Endothelial cell (in vitro differentiated cells): ENCODE measurements at regions not wholly inside any gene's neighbourhood (a gene's known extent, or its start where the extent isn't known, plus 50 kb on each side); places are given as distances from the start of the nearest gene placed in this dataset.

Source experiments
- DNase-seq: peaks from one replicate; pipeline ENCODE4 v3.0.0; 2021; ENCODE audit warnings: low spot score
- H3K27ac Mint-ChIP-seq: one replicate; pipeline ENCODE4 v1.8.0; 2021; ENCODE audit warnings: mixed read lengths, inconsistent platforms; ENCODE audit not compliant: unreplicated experiment
- H3K27me3 Mint-ChIP-seq: one replicate; pipeline ENCODE4 v1.8.0; 2021; ENCODE audit warnings: mild to moderate bottlenecking, moderate library complexity, mixed read lengths, inconsistent platforms; ENCODE audit not compliant: unreplicated experiment
- H3K36me3 Mint-ChIP-seq: one replicate; pipeline ENCODE4 v1.8.0; 2021; ENCODE audit warnings: mild to moderate bottlenecking, low read depth, mixed read lengths, inconsistent platforms; ENCODE audit not compliant: unreplicated experiment
- H3K4me1 Mint-ChIP-seq: one replicate; pipeline ENCODE4 v1.8.0; 2021; ENCODE audit warnings: mild to moderate bottlenecking, mixed read lengths, inconsistent platforms; ENCODE audit not compliant: unreplicated experiment
- H3K4me3 Mint-ChIP-seq: one replicate; pipeline ENCODE4 v1.8.0; 2021; ENCODE audit warnings: mild to moderate bottlenecking, mixed read lengths, inconsistent platforms; ENCODE audit not compliant: unreplicated experiment
- H3K9me3 Mint-ChIP-seq: one replicate; pipeline ENCODE4 v1.8.0; 2021; ENCODE audit warnings: mixed read lengths, inconsistent platforms; ENCODE audit not compliant: unreplicated experiment
- TF ChIP-seq, protein P1 (sequence below): fragments of 200-600 bp; sonication (generic); IDR thresholded peaks from one replicate; pipeline ENCODE4 v1.5.0; 2021; ENCODE audit warnings: antibody characterized with exemption; ENCODE audit not compliant: unreplicated experiment

DNA sequence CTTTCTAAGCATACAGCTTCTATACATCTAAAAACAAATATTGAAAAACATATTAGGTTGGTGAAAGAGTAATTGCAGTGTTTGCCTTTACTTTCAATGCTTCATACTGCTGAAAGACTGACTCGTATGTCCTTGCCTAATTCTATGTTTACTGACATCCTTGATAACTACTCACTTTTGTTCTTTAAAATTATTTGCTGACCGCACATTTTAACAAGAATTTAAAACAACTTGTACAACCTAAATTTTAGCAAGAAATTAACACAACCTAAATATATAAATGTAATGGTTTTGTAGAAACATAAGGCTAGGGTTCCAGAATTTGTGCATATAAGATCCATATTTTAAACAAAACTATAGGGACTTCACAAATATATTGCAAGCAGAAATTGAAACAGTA lies 640.2 kb upstream of the MMS22L start:
- no peak for DNase-seq
- no peaks in the 10 kb centered on the region for H3K4me1 Mint-ChIP-seq
- TF ChIP-seq, protein P1, sequence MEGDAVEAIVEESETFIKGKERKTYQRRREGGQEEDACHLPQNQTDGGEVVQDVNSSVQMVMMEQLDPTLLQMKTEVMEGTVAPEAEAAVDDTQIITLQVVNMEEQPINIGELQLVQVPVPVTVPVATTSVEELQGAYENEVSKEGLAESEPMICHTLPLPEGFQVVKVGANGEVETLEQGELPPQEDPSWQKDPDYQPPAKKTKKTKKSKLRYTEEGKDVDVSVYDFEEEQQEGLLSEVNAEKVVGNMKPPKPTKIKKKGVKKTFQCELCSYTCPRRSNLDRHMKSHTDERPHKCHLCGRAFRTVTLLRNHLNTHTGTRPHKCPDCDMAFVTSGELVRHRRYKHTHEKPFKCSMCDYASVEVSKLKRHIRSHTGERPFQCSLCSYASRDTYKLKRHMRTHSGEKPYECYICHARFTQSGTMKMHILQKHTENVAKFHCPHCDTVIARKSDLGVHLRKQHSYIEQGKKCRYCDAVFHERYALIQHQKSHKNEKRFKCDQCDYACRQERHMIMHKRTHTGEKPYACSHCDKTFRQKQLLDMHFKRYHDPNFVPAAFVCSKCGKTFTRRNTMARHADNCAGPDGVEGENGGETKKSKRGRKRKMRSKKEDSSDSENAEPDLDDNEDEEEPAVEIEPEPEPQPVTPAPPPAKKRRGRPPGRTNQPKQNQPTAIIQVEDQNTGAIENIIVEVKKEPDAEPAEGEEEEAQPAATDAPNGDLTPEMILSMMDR = no peak
- H3K36me3 Mint-ChIP-seq = no peaks in the 10 kb centered on the region
- H3K9me3 Mint-ChIP-seq = no peaks in the 10 kb centered on the region
- H3K4me3 Mint-ChIP-seq = no peak overlapping the region
- H3K27me3 Mint-ChIP-seq = no peaks in the 10 kb centered on the region
- no peak overlapping the region for H3K27ac Mint-ChIP-seq

DNA sequence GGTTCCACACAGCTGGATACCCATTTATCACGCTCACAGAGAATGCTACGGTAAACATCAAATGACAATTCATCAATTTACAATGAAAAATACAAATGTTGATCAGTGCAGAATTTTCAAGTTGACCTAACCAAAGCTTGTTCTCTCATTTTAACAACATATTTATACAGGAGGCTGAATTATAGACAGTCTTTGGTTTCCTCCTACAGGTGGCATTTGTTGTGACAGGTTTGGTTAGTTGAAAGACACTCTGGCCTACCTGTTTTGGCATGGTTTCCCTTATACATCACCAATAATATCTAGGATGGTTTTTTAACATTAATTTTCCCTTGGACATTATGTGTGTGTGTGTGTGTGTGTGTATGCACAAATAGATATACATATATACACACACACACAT lies 642.5 kb upstream of the MMS22L start:
- peaks cover 1% of the 10 kb centered on the region for H3K27me3 Mint-ChIP-seq
- no peaks in the 10 kb centered on the region for H3K4me1 Mint-ChIP-seq
- H3K9me3 Mint-ChIP-seq = no peaks in the 10 kb centered on the region

DNA sequence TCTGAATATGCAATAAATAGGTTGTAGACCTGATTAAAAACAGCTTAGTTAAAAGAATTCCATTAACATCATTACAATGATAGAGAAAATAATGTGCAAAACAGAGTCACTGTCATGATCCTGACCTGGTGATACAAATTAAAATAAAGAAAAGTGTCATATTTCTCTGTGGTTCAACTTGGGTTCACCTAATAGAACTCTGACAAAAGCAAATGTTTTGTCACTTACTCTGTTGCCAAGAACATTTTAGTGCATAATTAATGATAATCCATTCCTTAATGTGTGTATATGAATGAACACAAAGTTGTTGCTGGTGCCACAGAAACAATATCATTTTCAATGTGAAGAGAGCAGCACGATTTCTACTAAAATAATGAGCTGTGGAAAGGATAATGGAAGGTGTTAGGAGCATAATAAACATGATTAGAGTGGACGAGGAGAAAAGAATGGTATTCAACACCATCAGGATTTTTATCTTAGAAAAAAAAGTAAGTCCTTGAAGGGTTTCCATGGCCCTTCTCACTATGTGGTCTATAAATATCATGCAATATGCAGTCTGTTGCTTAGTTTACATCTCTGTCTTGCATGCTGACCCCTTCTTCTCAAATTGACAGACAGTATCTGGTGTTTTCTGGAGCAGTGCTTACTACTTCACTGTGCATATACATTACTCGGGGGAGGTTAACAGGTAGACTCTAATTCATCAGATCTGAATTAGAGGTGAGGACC lies 656.6 kb upstream of the MMS22L start:
- no peak overlapping the region for H3K4me3 Mint-ChIP-seq
- no peaks in the 10 kb centered on the region for H3K4me1 Mint-ChIP-seq
- no peaks in the 10 kb centered on the region for H3K9me3 Mint-ChIP-seq
- DNase-seq = no peak
- no peak overlapping the region for H3K27ac Mint-ChIP-seq
- no peaks in the 10 kb centered on the region for H3K27me3 Mint-ChIP-seq
- TF ChIP-seq, protein P1 = no peak
- H3K36me3 Mint-ChIP-seq = no peaks in the 10 kb centered on the region

More for the DNA sequence above, 642.5 kb upstream of the MMS22L start:
- TF ChIP-seq, protein P1 = no peak
- Mint-ChIP-seq H3K27ac (no peak overlapping the region), H3K4me3 (no peak overlapping the region), H3K36me3 (no peaks in the 10 kb centered on the region)
- DNase-seq = no peak

DNA sequence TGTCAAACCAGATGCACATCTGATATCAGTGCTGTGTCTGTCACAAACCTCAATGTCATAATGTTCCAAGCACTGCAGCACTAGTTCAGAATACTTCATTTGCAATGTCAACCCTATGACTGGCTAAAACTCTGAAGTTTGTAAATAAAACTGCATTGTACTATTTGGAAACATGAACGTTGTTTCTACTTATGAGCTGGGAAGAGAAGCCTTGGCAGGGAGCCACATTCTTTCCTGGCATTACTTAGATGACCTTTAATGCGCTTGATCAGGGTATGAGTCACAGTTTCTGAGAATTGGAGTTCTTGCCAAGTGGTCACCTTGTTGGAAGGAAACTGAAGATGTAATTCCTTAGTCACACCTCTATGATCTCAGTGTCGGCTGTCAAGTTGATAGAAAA lies 664.8 kb upstream of the MMS22L start:
- no peaks in the 10 kb centered on the region for H3K9me3 Mint-ChIP-seq
- H3K36me3 Mint-ChIP-seq = no peaks in the 10 kb centered on the region
- no peak overlapping the region for H3K4me3 Mint-ChIP-seq
- DNase-seq = no peak
- TF ChIP-seq, protein P1 = no peak
- H3K27me3 Mint-ChIP-seq = no peaks in the 10 kb centered on the region
- no peaks in the 10 kb centered on the region for H3K4me1 Mint-ChIP-seq
- no peak overlapping the region for H3K27ac Mint-ChIP-seq

DNA sequence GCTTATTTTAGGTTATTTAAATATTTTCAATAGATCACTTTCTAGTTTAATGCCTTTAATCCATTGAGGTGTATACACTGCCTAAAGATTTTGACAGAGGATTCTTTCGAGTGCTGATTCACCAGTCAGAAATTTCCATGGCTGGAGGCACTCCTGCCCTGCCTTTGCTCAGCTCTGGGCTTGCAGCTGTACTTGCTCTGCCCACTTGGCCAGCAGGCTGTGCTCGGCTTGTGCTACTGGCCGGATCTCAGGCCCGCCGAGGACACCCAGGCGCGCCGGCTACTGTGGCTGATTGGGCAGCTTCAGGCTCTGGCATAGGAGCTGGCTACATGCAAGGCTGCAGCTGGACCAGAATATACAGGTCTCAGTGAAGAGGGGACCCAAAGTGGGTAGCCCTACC lies 675.1 kb upstream of the MMS22L start:
- TF ChIP-seq, protein P1 = no peak
- no peaks in the 10 kb centered on the region for H3K36me3 Mint-ChIP-seq
- H3K4me3 Mint-ChIP-seq = no peak overlapping the region
- H3K4me1 Mint-ChIP-seq = peaks cover 6% of the 10 kb centered on the region
- no peak for DNase-seq
- H3K27me3 Mint-ChIP-seq = no peaks in the 10 kb centered on the region
- no peaks in the 10 kb centered on the region for H3K9me3 Mint-ChIP-seq
- H3K27ac Mint-ChIP-seq = no peak overlapping the region
